GM19452 (cell line): ENCODE measurements at regions not wholly inside any gene's neighbourhood (a gene's known extent, or its start where the extent isn't known, plus 50 kb on each side); places are given as distances from the start of the nearest gene placed in this dataset.

ENCODE experiments used
- ATAC-seq: cut with Tn5 transposase; IDR thresholded peaks from one replicate; pipeline ENCODE4 v1.9.1; 2021; ENCODE audit not compliant: unreplicated experiment

DNA sequence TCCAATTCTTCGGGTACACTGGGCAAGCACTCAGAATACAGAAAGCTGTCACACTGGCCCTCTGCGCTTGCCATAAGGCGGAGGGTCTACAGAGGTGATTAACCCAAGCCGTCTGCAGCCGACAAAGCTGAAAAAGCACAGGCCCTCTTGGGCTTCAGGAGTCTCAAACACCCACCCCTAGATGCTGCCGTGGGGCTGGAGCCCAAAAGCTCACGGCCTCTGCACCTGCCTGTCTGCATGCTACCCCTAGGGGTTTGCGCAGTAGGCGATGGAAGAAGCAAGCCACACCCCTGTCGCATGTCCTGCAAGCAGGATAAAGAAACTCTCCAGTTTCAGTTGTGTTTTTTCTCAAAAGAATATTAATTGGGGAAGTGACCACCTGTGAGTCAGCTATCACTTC lies 118.8 kb upstream of the PLEKHA5 start:
- ATAC-seq, result no peak

DNA sequence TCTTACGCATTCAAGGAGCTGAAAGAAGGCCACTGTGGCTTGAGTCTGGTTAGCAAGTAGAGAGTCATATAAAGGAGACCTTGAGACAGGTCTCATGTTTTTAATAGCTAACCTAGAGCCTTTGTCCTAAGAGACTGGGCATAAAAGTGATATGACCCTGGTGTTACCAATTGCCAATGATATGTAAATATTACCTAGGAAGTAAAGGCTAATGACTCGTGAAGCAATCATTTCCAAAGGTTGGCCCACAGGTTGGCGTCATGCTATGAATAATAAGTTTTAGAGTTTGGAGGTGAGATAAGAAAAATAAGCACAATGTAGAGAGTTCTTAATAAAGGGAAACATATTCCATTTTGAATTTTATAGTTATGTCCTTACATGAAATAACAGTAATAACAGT lies 116.6 kb upstream of the PLEKHA5 start:
- no peak for ATAC-seq

- no peak for ATAC-seq
Observed at GRCh38 chr12:19014240-19014639, 115.3 kb upstream of the PLEKHA5 start.

DNA sequence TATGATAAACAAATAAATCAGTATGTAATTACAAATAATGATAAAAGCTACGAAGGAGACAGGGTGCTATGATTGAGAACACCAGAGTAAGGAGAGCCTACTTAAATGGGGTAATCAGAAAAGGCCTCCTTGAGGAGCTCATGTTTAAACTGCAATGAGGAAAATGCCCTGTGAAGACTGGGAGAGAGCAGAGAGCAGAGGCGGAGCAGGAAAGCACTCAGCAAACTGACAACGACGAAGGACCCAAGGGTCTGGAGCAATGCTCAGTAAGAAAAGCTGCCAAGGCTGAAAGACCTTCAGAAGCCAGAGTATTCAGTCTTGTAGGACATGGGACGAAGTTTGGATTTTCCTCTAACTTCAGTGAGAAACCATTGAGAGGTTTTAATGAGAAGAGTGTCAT lies 114.2 kb upstream of the PLEKHA5 start:
- ATAC-seq, result no peak

DNA sequence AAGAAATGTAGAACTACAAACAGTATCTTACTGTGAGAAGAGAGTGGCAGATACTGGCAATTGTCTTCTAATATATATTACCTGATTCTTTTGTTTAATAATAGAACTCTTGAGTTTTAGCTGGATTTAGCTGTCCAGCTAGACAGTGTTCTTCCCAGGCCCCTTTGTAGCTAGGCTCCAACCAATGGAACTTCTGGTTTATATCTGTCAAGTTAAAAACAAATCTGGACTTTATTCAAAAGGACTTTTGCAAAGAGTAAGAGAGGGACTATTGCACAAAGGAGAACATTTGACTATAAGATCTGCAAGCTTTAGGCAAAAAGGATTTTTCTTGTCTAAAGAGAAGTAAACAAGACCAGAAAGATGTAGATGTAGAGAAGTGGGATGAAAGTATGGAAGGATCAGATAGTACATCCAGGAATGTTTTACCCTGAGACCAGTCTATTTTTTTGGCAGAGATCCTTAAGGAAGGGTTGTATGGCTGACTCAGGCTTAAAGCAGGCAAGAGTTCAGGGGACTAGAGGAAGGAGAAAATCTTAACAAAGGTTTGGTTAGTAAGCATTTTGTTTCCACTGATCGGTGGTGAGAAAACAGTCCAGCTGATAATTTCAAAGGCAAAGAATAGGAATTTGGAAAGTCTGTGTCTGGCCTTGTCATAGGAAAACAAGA lies 111.1 kb upstream of the PLEKHA5 start:
- ATAC-seq, result no peak

DNA sequence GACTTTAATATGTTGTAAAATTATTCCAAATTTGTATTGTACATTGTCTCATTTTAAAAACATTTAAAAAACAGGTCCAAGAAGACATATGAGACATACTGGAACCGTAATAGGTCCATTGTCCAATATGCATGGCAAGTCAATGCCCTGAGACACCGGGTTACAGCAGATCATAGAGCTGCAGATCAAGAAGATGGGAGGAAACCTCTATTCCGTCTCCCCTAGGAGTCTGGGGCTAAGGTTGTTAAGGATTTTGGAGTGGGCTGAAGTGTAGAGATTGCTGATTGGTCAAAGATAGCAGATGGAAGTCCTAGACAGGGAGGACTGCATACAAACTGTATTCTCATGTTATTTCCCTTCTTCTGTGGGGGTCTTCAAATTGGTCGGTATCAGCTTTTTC lies 108.3 kb upstream of the PLEKHA5 start:
- no peak for ATAC-seq

DNA sequence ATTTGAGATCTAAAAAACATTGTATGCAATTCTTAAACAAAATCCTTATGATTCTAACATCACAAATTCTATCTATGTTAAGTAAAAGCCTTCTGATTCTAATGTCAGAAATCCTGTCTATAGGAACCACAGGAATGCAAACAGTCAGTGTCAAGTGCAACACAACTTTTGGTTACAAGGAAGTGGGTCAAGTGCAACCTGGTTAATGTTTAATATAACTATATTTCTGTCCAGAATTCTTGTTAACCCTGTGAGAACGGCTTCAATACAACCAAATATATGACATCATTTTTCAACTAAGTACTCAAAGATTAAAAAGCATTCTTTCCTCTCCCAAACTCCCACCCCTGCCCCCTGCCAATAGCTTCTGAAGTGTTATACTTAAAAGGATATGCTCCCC lies 107.9 kb upstream of the PLEKHA5 start:
- ATAC-seq, result no peak

GRCh38 chr12:19025582-19025981 lies 104.0 kb upstream of the PLEKHA5 start:
- ATAC-seq, result no peak

- no peak for ATAC-seq
Observed at GRCh38 chr12:19026034-19026433, 103.5 kb upstream of the PLEKHA5 start.

DNA sequence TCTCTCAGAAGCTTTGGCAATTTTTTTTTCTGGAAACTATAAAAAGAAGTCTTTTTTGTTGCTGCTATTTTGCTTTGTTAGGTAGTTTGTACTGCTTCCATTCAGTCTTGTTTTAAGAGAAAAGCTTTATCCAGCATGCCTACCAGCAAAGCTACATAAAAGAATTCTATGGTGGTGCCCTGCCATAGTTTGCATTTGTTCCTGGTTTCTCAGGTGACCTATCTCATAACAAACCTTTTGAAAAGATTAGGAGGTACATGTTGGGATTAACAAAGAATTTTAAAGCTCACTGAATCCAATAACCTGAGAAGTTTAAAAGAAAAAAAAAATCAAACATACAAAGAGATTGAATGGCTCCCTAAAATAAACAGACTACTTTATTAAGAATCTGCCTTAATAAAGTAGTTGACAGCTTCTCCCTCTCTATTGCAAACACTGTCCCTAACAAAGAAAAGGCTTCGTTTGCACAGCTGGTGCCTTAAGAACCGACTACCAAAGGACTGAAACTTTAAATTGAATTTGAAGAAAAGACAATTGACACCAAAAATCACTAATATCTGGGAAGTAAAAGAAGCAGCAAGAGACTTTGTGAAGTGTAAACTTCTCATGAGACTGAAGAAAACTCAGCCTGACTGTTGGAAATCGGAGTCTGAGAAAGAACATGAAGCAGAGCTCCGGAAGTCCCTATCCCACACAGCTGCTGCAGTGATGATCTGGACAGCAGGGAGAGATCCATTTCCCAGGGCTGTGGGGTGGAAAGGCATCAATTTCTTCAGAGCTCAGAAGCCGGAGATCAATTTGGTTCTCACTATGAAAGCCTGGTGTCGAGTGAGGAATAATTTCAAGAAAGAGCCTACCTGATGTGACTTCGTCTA lies 102.7 kb upstream of the PLEKHA5 start:
- no peak for ATAC-seq

DNA sequence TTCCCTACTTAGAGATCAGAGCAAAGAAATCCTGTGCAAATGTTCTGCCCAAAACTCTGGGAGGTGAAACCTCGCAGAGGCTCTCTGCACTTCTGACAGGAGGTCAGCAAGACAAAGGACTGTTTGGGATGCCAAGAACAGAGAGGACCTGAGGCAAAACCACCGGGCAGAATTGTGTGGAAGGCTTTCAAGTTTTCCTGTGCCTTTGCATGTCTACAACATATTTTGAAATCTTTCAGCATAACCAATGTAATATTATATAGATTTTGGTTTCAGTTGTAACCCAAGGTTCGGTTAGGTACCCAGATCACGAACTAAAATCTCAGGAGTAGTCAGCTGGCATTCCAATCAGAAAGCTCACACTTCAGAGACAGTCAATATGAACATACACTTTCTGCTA lies 99.4 kb upstream of the PLEKHA5 start:
- ATAC-seq, result no peak

DNA sequence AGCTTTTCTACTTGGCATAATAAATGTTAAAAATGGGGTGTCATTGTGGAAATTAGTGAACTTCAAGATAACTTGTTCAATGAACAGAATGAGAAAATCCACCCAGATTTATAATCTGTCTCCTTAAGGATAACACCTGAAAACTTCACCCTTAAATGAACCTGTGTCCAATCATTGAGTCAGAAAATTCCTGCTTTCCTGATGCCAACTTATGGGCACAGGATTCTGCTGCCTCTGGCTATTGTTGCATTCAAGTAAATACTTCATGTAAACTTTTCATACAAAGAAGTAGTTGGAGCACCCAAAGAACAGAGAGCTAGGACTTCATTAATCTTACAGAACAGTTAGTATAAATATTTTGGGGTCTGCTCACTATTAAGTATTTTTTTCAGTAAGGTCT lies 98.9 kb upstream of the PLEKHA5 start:
- ATAC-seq, result no peak

- ATAC-seq, result no peak
Observed at GRCh38 chr12:19031032-19031431, 98.5 kb upstream of the PLEKHA5 start.

- ATAC-seq, result no peak
Observed at GRCh38 chr12:19032826-19033225, 96.7 kb upstream of the PLEKHA5 start.

- ATAC-seq, result no peak
Observed at GRCh38 chr12:19033244-19033643, 96.3 kb upstream of the PLEKHA5 start.

- no peak for ATAC-seq
Observed at GRCh38 chr12:19034937-19035336, 94.6 kb upstream of the PLEKHA5 start.

DNA sequence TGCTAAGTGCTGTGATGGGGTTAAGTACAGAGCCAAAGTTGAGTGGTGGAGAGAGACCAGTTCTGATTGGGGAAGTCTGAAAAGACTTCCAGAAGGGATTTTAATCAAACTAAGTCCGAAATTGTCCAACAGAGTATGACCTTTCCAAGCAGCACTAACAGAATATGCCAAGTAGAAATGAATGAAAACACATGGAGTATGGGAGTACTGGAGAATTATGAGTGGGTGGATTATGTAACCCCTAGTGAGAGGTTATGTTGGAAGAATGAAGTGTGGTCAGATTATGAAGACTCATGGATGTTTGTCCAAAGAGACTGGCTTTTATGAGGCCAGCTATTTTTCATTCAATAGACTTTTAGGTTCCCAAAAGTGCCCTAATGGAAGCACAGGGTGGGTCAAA lies 94.0 kb upstream of the PLEKHA5 start:
- no peak for ATAC-seq

DNA sequence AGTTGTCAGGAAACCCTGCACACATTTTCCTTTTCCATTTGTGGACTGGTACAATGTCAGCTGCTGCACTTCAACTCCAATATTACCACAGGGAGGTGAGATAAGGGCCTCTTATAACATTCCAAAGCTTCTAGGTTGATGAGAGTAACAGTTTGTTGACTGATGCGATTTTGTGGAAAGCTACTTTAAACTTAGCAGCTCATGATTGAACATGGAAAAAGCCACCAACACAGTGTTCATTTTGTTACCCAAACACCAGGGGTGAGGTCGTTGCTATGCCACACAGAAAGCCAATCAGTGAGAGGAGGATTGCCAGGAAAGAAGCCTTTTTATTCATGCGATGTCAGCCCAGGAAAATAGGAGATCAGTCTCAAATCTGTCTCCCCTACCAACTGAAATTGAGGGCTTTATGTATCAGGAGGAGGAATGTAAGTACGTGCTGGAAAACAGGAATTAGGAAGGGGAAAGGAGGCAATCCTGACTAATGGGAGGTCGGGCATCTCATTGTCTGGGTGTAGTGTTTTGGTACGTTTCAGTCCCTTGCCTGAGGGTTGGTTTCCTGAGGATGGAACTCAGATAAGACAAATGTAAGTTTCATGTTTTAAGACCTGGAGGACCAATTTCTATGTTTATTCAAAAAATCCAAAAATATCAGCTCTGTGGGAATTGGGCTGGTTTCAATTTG lies 92.7 kb upstream of the PLEKHA5 start:
- ATAC-seq, result no peak

- no peak for ATAC-seq
Observed at GRCh38 chr12:19038209-19038608, 91.3 kb upstream of the PLEKHA5 start.

DNA sequence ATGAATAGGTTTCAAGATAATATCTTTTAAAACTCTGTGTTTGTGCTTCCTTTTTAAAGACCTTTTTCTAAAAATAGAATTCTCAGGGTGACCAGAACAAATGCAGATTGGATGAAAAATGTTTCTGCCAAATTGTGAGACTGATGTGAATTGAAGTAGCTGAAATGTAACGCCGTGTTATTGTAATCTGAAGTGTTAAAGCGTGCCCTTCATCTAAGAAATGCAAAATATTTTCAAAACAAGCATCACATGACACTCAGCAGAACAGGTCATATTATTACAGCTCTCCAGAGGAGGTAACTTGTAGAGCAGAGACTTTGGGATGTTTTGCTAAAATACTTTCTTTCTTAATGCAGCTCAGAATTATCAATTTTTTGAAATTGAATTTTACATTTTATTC lies 90.0 kb upstream of the PLEKHA5 start:
- ATAC-seq, result no peak

DNA sequence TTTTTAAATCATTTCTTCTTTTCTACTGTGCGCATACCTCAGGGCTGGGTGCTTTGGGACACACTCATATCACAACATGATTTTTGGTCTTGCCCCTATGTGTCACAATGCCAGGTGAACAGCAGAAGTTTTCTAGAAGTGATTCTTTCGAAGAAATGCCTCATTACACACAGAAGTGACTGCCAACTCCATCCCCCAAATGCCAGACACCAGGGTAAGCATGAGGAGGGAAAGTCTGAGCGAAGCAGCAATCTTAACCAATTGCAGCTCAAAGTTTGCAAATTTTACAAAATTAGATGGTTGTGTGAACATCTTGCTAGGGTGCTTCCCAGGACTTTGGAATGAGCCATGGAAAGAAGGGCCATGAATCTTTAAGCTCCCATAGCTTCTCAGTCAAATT lies 87.3 kb upstream of the PLEKHA5 start:
- ATAC-seq, result no peak

DNA sequence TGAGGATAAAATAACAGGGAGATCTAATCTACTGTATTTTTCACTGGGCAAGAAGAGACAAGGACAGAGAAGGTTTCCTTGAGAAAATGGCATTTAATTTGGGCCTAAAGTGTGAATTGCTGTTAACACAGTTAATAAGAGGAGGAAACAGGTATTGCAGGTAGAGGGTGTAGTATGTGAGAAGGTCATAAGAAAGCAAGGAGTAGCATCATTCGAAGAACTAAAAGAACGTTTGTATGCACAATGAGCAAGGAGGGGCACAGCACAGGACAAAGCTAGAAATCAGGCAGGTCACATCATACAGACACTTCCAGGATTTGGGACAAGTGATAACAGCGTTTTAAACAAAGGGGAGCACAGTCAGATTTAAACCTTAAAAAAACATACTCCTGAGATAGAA lies 85.1 kb upstream of the PLEKHA5 start:
- ATAC-seq, result no peak
